ENCODE measurements at regions not wholly inside any gene's neighbourhood (a gene's known extent, or its start where the extent isn't known, plus 50 kb on each side); places are given as distances from the start of the nearest gene placed in this dataset.

DNA sequence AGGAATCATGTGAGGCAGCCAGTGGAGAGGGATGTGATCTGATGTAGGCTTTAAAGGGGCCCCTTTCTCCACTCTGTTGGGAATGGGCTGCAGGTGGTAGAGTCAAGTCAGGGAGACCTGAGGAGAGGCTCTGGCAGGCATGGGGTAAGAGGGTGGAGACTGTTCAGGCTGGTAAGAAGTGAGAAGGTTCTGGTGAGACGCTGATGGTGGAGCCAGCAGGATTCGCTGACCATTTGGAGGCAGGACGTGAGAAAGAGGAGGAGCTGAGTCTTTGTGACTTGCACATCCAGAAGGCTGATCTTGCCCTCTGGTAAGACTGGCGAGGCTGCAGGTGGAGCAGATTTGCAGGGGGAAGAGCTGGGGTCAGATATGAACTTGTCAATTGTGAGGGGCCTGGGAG lies 248.0 kb downstream of the NSG2 start:
- Histone ChIP-seq H3K4me1 (ENCODE audit: control insufficient read depth in 3 of 3, insufficient read depth in 3 of 3, low read length in 3 of 3) (peaks cover 0 to 12% (median 8%) of the 10 kb centered on the region in 3 donors), H3K9ac (ENCODE audit: low read depth in 1 of 3, low read length in 3 of 3) (no peak overlapping the region), H3K4me3 (ENCODE audit: low read length in 3 of 3) (no peak overlapping the region), H3K27me3 (ENCODE audit: control insufficient read depth in 3 of 3, insufficient read depth in 3 of 3, low read length in 3 of 3) (peaks cover 0 to 3% (median 0%) of the 10 kb centered on the region in 3 donors), H3K9me3 (ENCODE audit: control insufficient read depth in 3 of 3, low read length in 3 of 3) (peaks cover 0 to 4% (median 4%) of the 10 kb centered on the region in 3 donors), H3K27ac (ENCODE audit: low read depth, low read length) (no peak overlapping the region), H3K36me3 (ENCODE audit: control insufficient read depth in 3 of 3, insufficient read depth in 3 of 3, low read length in 3 of 3) (no peaks in the 10 kb centered on the region)

DNA sequence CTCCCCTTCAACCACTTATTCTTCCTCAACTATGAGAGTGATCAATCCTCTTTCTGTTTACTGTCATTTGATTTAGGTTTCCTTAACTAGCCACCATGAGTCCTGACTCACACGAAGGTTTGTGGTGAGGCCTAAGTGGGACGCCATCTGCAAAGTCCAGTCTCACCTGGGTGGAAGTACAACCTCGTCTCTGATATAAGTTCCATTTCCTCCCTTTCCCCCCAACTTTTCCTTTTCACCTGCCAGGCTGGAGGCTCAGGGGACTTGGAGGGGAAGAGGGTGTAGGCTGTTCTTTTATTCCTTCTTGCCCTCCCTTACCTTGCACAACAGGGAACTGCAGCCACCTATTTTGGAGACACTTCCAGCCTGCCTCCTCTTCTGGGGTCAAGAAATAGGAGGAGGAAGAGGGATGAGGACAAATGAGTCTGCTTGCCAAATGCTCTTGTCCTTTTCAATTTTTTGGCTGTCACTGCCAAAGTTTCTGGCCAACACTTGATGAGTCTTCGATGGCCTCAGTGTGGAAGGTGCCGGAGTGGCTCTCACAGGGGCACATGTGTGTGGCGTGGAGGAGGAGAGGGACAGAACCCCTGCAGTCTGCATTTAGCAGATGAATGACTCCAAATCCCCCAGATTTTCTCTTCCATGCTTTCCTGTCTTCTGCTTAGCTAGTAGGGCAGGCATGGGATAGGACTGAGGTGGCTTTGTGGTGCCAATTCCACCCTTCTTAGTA lies 249.6 kb downstream of the NSG2 start:
- H3K9ac ChIP-seq (ENCODE audit: low read depth in 1 of 3, low read length in 3 of 3) = no peak overlapping the region
- H3K27ac ChIP-seq (ENCODE audit: low read depth, low read length) = no peak overlapping the region
- peaks cover 0 to 4% (median 4%) of the 10 kb centered on the region in 3 donors for H3K9me3 ChIP-seq (ENCODE audit: control insufficient read depth in 3 of 3, low read length in 3 of 3)
- H3K36me3 ChIP-seq (ENCODE audit: control insufficient read depth in 3 of 3, insufficient read depth in 3 of 3, low read length in 3 of 3) = no peaks in the 10 kb centered on the region
- peaks cover 0 to 12% (median 8%) of the 10 kb centered on the region in 3 donors for H3K4me1 ChIP-seq (ENCODE audit: control insufficient read depth in 3 of 3, insufficient read depth in 3 of 3, low read length in 3 of 3)
- no peak overlapping the region for H3K4me3 ChIP-seq (ENCODE audit: low read length in 3 of 3)
- peaks cover 0 to 3% (median 0%) of the 10 kb centered on the region in 3 donors for H3K27me3 ChIP-seq (ENCODE audit: control insufficient read depth in 3 of 3, insufficient read depth in 3 of 3, low read length in 3 of 3)

DNA sequence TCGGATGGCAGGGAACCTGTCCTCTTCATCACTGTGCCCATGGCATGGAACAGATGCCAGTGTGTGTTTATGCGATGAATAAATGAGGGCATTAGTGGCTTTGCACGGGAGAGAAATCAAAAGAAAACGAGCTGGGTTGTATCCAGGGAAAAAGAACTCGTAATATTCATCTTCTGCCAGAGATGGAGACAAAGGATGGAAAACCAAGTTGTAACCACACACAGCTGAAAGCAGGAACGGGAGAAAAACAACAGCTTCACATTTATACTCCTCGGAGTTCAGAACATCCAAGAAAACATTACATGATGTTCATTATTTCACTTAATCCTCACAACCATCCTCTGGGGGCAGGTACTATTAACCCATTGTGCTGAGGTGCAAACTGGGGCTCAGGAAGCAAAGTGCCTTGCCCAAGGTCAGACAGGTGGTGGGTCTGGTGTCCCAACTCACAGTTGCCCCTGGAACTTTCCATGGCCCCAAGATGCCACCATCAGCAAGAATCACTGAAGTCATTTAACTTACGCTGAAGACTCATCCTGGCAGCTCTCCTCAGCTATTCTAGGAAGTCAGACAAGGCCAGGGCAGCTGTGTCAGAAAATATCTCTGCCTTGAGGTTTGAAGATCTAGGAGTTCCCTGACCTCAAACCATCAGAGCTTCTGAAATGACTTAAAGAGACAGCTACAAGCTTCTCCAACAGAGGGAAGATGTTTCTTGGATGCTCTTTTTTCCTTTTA lies 250.4 kb downstream of the NSG2 start:
- Histone ChIP-seq H3K27ac (ENCODE audit: low read depth, low read length) (no peak overlapping the region), H3K27me3 (ENCODE audit: control insufficient read depth in 3 of 3, insufficient read depth in 3 of 3, low read length in 3 of 3) (peaks cover 0 to 3% (median 0%) of the 10 kb centered on the region in 3 donors), H3K4me3 (ENCODE audit: low read length in 3 of 3) (no peak overlapping the region), H3K36me3 (ENCODE audit: control insufficient read depth in 3 of 3, insufficient read depth in 3 of 3, low read length in 3 of 3) (no peaks in the 10 kb centered on the region), H3K9ac (ENCODE audit: low read depth in 1 of 3, low read length in 3 of 3) (no peak overlapping the region), H3K9me3 (ENCODE audit: control insufficient read depth in 3 of 3, low read length in 3 of 3) (peaks cover 0 to 4% (median 4%) of the 10 kb centered on the region in 3 donors), H3K4me1 (ENCODE audit: control insufficient read depth in 3 of 3, insufficient read depth in 3 of 3, low read length in 3 of 3) (peaks cover 0 to 12% (median 8%) of the 10 kb centered on the region in 3 donors)

DNA sequence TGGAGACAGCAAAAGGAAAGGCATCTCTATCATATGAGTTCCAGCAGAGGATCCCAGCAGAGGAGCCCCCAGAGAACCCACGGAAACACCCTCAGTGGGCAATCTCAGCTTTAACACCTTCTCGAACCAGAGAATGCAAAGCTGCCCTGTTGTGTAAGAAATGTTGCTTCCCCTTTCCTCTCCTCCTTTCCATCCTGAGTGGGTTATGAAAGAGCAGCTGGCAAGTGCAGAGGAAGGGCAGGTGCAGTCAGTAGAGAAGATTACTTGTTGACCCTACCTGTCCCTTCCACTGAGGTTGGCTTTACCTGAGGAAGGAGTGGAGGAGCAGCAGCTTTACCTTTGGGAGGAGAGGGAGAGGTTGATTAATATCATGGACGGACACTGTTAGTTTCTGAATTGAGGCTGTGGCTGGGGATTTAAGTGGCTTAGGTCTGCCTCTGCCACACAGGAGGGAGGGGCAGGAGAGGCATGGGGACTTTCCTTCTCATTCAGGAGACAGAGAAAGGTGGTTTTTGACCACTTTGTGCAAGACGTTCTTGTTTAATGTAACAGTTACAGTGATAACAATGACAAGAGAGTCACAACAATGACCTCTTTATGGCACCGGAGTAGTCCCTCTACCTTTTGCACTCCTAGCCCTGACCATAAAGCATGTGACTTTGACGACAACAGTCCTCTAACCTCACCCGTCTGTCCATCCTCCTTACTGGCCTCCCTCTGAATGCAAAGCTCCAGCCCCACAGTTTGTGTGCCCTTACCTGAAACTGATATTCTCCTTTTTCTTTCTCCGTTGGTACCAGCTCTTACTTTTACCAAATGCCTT lies 254.8 kb downstream of the NSG2 start:
- Histone ChIP-seq H3K9ac (ENCODE audit: low read depth in 1 of 3, low read length in 3 of 3) (no peak overlapping the region), H3K27ac (ENCODE audit: low read depth, low read length) (no peak overlapping the region), H3K4me1 (ENCODE audit: control insufficient read depth in 3 of 3, insufficient read depth in 3 of 3, low read length in 3 of 3) (peaks cover 0 to 12% (median 6%) of the 10 kb centered on the region in 3 donors), H3K27me3 (ENCODE audit: control insufficient read depth in 3 of 3, insufficient read depth in 3 of 3, low read length in 3 of 3) (peaks cover 0 to 2% (median 0%) of the 10 kb centered on the region in 3 donors), H3K9me3 (ENCODE audit: control insufficient read depth in 3 of 3, low read length in 3 of 3) (no peaks in the 10 kb centered on the region), H3K36me3 (ENCODE audit: control insufficient read depth in 3 of 3, insufficient read depth in 3 of 3, low read length in 3 of 3) (no peaks in the 10 kb centered on the region), H3K4me3 (ENCODE audit: low read length in 3 of 3) (no peak overlapping the region)

DNA sequence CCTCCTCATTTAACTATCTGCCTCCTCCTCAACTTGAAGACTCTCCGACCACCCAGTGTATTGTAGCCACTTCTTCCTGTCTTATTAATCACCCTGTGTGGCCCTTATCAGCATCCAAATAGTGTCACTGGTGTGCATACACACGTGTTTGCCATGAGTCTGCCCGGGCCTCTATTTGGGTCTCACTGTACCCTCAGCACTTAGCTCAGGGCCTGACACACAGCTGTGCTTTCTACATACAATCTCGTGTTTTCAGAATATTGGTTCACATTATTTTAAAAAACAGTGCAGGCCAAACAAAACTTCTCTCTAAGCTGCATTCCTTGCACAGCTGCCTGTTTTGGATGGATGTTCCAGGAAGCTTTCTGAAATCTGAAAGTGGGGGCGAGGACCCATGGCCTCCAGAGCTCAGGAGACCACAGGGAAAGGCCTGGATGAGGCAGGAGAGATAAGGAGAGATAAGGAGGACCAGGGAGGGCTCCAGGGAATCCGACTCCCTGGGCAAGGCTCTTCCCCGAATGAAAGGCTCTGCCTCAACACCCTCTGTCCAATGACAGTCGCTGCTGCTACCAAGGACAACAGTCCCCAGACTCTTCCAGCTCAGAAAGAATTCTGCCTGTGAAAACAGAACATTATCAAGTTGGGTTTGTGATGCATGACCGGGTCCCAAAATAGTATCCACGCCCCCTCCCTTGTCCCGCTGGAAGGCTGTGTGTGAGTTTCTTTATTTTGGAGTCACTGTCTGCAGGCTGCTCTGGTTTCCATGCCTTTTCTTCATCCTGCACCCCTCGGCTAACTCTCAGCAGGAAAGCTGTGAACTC lies 255.6 kb downstream of the NSG2 start:
- Histone ChIP-seq H3K27ac (ENCODE audit: low read depth, low read length) (no peak overlapping the region), H3K4me1 (ENCODE audit: control insufficient read depth in 3 of 3, insufficient read depth in 3 of 3, low read length in 3 of 3) (peaks cover 0 to 3% (median 3%) of the 10 kb centered on the region in 3 donors), H3K36me3 (ENCODE audit: control insufficient read depth in 3 of 3, insufficient read depth in 3 of 3, low read length in 3 of 3) (no peaks in the 10 kb centered on the region), H3K4me3 (ENCODE audit: low read length in 3 of 3) (no peak overlapping the region), H3K27me3 (ENCODE audit: control insufficient read depth in 3 of 3, insufficient read depth in 3 of 3, low read length in 3 of 3) (peaks cover 0 to 4% (median 0%) of the 10 kb centered on the region in 3 donors), H3K9ac (ENCODE audit: low read depth in 1 of 3, low read length in 3 of 3) (no peak overlapping the region), H3K9me3 (ENCODE audit: control insufficient read depth in 3 of 3, low read length in 3 of 3) (no peaks in the 10 kb centered on the region)

DNA sequence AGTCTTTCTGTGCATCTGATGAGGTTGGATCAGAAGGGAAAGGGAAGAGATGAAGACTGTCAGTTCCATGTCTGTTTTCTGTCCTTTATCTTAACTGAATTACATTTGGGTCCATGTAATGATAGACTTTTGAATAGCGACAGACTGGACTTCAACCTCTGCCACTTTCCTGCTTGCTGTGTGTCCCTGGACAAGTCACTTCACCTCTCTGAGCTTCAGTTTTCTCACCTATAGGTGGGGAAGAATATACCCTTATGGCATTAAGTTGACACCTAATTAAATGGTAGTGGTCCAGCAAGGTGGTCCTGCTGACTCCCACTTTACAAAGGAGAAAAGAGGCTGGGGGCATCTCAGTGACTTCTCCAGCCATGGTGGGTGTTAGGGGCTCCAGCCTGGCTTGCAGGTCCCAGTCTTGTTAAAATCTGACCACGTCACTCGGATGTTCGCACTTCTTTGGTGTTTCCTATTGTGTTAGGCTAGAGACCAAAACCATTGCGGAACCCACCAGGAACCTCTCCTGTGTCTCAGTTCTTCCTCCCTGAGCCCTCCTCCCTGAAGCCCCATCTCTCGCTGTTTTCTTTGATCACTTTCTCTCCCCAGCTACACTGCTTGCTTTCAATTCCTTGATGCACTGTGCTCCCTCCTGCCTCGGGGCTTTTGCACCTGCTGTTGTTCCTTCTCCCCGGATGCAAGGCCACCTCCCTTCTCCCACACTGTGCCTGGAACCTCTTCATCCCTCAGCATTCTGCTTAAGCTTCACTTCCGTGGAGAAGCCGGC lies 256.5 kb downstream of the NSG2 start:
- Histone ChIP-seq H3K27ac (ENCODE audit: low read depth, low read length) (no peak overlapping the region), H3K4me1 (ENCODE audit: control insufficient read depth in 3 of 3, insufficient read depth in 3 of 3, low read length in 3 of 3) (no peaks in the 10 kb centered on the region), H3K27me3 (ENCODE audit: control insufficient read depth in 3 of 3, insufficient read depth in 3 of 3, low read length in 3 of 3) (peaks cover 0 to 4% (median 0%) of the 10 kb centered on the region in 3 donors), H3K36me3 (ENCODE audit: control insufficient read depth in 3 of 3, insufficient read depth in 3 of 3, low read length in 3 of 3) (no peaks in the 10 kb centered on the region), H3K9ac (ENCODE audit: low read depth in 1 of 3, low read length in 3 of 3) (no peak overlapping the region), H3K4me3 (ENCODE audit: low read length in 3 of 3) (no peak overlapping the region), H3K9me3 (ENCODE audit: control insufficient read depth in 3 of 3, low read length in 3 of 3) (no peaks in the 10 kb centered on the region)

DNA sequence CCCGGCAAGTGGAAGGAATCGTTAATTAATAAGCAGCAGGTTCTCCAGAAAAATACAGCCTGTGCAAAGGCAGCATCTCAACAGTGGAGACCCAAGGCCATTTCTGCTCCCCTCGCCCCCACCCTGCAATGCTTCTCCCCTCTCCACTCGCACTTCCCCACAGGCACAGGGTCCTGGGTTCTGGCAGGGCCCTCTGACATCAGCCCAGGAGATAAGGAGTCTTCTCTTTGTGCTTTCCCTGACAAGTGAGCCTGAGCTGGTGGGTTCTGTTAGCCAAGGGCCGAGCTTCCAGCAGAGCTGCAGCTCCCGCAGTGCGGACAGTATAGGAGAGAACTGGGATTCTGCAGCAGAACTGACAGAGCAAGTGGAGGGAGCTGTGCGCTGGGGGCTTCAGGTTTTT lies 257.5 kb downstream of the NSG2 start:
- H3K36me3 ChIP-seq (ENCODE audit: control insufficient read depth in 3 of 3, insufficient read depth in 3 of 3, low read length in 3 of 3) = no peaks in the 10 kb centered on the region
- no peaks in the 10 kb centered on the region for H3K9me3 ChIP-seq (ENCODE audit: control insufficient read depth in 3 of 3, low read length in 3 of 3)
- peaks cover 0 to 4% (median 0%) of the 10 kb centered on the region in 3 donors for H3K27me3 ChIP-seq (ENCODE audit: control insufficient read depth in 3 of 3, insufficient read depth in 3 of 3, low read length in 3 of 3)

DNA sequence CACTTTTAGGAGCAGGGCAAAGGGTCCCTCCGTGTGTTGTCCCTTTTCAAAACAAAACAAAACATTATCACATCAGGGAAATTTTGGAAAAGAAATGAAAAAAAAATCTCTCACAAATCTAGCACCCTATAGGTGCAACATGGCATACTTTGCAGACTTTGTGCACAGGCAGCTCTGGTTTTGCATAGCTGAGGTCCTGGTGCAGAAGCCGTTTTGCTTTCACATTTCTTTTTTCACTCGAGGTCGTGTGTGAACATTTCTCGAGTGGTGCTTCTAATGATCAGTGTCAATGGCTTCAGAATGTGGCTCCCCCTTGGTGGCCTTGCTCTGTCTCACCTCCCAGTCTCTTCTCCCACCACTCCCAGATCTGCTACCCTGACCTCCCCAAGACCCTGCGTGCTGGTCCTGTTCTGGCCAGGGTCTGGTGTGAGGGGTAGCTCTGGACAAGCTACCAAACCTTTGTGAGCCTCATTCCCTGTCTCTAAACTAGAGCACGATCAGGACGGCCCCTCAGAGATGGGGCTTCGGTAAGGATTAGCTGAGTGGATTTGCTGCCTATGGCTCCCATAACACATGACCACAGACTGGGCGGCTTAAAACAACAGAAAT lies 258.0 kb downstream of the NSG2 start:
- no peaks in the 10 kb centered on the region for H3K36me3 ChIP-seq (ENCODE audit: control insufficient read depth in 3 of 3, insufficient read depth in 3 of 3, low read length in 3 of 3)
- H3K27ac ChIP-seq (ENCODE audit: low read depth, low read length) = no peak overlapping the region
- H3K27me3 ChIP-seq (ENCODE audit: control insufficient read depth in 3 of 3, insufficient read depth in 3 of 3, low read length in 3 of 3) = peaks cover 0 to 4% (median 0%) of the 10 kb centered on the region in 3 donors
- no peak overlapping the region for H3K4me3 ChIP-seq (ENCODE audit: low read length in 3 of 3)
- no peak overlapping the region for H3K9ac ChIP-seq (ENCODE audit: low read depth in 1 of 3, low read length in 3 of 3)
- no peaks in the 10 kb centered on the region for H3K9me3 ChIP-seq (ENCODE audit: control insufficient read depth in 3 of 3, low read length in 3 of 3)
- H3K4me1 ChIP-seq (ENCODE audit: control insufficient read depth in 3 of 3, insufficient read depth in 3 of 3, low read length in 3 of 3) = no peaks in the 10 kb centered on the region

More for the DNA sequence above, 257.5 kb downstream of the NSG2 start:
- no peak overlapping the region for H3K27ac ChIP-seq (ENCODE audit: low read depth, low read length)
- no peak overlapping the region for H3K9ac ChIP-seq (ENCODE audit: low read depth in 1 of 3, low read length in 3 of 3)
- H3K4me1 ChIP-seq (ENCODE audit: control insufficient read depth in 3 of 3, insufficient read depth in 3 of 3, low read length in 3 of 3) = no peaks in the 10 kb centered on the region
- no peak overlapping the region for H3K4me3 ChIP-seq (ENCODE audit: low read length in 3 of 3)
